GM12874 (cell line): ENCODE measurements at regions not wholly inside any gene's neighbourhood (a gene's known extent, or its start where the extent isn't known, plus 50 kb on each side); places are given as distances from the start of the nearest gene placed in this dataset.

ENCODE experiments used
- TF ChIP-seq, protein P1 (sequence below): IDR thresholded peaks from 2 replicates; pipeline ENCODE4 v1.5.1; 2011; ENCODE audit warnings: low read depth, mild to moderate bottlenecking, control low read depth, low read length, moderate library complexity; ENCODE audit not compliant: insufficient read depth

DNA sequence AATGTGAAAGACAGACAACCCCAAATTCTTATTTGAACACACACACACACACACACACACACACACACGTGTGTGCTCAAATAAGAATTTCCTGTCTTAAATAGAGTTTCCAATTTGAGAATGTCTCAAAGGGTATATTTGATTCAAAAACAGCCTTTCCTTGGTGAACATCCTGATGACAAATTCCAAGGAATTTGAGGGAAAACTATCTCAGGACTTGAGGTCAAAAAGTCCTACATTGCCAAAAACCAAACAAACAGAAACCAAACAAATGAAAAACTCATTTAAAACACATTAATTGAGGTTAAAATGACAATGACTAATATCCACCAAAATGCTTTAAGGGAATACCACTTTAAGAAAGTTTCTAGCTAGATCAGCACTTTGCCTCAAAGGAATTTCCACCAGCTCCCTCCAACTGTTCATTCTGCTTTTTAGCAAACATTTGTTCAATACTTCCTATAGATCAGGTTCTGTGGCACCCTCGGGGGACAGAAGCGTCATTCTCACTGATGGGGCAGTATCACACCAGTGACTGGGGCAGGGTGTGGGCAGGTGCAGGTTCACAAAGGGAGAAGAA lies 232.1 kb upstream of the TRIB2 start:
- TF ChIP-seq, protein P1, sequence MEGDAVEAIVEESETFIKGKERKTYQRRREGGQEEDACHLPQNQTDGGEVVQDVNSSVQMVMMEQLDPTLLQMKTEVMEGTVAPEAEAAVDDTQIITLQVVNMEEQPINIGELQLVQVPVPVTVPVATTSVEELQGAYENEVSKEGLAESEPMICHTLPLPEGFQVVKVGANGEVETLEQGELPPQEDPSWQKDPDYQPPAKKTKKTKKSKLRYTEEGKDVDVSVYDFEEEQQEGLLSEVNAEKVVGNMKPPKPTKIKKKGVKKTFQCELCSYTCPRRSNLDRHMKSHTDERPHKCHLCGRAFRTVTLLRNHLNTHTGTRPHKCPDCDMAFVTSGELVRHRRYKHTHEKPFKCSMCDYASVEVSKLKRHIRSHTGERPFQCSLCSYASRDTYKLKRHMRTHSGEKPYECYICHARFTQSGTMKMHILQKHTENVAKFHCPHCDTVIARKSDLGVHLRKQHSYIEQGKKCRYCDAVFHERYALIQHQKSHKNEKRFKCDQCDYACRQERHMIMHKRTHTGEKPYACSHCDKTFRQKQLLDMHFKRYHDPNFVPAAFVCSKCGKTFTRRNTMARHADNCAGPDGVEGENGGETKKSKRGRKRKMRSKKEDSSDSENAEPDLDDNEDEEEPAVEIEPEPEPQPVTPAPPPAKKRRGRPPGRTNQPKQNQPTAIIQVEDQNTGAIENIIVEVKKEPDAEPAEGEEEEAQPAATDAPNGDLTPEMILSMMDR = no peak

DNA sequence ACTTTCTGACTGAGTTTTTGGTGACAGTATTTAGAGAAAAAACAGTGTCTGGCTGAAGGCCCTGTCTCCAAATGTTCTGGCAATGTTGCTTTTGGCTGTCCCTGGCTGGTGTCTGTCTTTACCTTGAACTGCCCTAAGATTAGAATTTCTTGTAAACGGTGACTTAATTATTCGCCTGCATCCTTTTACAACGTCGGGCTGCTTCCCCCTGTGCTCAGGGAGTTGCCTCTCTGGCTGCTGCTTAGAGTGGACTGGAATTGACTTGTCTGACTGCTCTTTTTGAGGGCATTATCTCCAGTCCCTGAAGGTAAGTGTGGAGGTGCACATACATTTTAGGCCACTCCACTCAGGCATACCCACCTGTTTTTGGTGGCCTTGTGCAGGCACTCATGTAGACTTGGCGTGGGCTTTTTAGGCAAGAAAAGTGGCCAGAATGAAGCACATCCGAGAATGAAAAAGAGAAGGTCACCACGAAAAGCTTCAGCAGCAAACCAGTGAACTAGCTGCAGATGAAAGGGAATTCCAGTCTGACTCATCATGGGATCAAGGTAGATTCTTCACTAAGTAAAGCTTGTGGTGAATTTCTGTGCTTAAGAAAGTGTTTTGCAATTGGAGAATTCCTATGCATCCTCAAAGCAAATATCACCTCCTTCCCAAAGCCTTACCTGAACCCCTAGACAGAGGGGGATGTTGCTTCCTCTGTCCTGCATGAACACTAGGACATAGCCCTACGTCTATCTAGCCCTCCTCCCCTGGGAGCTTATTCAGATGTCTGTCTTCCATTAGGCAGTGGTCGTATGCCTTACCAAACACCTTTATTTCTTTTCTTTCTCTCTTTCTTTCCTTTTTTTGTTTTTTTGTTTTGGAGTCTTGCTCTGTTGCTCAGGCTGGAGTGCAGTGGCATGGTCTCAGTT lies 230.3 kb upstream of the TRIB2 start:
- TF ChIP-seq, protein P1 = no peak

DNA sequence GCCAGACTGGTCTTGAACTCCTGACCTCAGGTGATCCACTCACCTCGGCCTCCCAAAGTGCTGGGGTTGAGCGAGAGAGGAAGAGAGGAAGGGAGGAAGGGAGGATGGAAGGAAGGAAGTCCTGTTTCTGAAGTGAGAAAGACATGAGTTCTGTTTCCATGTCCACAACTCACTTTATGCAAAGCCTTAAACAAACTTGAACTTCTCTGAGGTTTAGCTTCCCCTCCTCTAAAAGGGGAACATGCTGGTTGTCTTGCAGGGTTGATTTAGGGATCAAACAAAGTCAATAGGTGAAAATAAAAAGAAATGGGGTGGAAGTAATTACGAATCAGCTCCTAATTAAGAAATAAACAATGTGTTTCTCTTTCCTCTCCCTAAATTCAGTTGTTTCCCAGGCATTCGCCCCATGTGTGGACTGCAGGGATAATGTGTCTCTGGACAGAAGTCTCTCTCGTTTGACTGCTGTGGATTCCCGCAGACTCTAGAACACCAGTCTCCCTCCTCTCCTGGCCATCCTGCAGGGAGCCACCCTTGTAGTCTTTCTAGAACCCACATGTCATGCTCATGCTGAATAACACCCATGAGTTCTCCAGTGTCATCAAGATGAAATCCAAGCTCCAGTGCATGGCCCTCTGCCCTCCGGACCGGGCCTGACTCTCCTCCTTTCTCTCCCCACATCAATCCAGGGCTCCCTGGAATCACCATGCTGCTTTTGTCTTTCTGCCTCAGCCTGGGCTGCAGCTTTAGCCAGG lies 229.3 kb upstream of the TRIB2 start:
- TF ChIP-seq, protein P1 = no peak

DNA sequence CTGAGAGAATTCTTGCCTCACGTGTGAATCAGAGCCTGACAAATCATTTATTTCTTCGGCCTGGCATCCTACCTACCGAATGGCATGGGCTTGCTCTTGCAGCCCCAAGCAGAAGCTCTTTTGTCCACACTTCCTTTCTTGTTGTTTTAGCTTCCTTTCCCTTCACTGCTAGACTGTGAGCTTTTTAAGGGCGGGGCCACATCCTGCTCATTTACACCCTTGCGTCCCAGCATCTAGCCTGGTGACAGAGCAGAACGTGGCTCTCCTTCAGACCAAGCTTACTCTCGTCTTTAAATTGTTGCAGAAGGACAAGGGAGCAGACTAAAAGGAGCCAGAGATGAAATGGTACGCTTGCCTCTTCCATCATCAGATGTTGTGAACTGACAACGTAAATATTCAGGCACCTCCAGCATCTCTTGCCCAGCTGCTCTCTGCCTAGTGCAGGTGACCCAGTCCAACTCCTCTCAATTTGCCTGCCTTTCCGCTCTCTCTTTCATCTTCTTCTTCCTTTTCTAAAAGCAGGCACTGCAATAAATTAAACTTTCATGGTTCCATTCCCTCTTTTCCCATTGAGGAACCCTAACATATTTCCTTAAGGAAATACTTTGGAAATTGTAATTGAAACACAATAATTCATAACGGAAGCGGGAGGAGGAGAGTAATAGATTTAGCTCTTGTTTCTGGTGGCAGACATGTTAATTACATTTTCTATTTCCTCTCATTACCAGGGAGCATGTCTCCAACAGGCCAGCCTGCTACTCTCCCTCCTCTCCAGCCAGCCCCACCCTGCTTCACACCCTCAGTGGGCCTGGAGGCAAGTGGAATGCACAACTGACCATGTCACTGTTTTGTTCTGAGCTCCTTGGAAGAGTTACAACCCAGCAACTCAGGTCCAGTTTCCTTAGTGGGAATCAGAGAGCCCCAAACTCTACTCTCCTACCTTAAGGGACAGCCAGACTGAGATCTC lies 228.1 kb upstream of the TRIB2 start:
- TF ChIP-seq, protein P1 = no peak

DNA sequence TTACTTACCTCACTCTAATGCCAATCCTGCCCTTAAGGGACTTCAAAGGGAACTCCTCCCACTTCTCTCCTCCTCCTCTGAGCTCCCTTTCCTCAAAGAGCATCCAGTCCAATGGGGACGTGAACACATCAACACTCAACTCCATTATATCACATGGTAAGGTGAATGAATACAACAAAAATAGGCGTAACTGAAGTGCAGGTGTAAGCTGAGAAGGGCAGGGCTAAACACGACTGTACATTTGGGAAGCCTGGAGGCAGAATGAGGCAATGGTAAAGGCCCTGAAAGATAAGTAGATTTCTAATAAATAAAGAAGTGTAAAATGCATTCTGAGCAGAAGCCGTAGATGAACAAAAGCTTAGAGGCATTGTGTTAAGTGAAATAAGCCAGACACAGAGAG lies 226.1 kb upstream of the TRIB2 start:
- TF ChIP-seq, protein P1 = no peak

DNA sequence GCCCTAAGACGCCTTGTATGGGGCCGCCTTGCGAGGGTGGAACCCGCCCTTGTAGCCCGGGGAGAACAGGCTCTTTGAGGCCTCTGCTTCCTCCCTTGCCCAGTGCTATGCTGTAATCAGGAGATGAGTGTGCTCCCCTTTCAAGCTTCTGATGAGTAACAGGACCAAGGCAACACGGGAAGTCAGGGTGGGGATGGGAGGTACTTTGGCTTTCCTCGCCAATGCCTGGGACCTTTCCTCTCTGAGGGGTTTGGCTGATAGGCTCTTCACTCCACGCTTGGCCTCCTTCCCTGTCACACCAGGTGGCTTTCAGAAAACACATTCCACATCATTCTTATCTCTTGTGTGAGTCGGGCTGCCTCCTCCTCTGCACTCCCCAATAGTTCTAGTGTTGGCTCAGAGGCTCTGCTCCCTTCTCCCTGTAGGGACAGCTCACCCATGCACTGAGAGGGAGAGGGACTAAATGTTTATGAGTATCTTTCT lies 223.7 kb upstream of the TRIB2 start:
- TF ChIP-seq, protein P1 = no peak
